ENCODE measurements at regions not wholly inside any gene's neighbourhood (a gene's known extent, or its start where the extent isn't known, plus 50 kb on each side); places are given as distances from the start of the nearest gene placed in this dataset.

DNA sequence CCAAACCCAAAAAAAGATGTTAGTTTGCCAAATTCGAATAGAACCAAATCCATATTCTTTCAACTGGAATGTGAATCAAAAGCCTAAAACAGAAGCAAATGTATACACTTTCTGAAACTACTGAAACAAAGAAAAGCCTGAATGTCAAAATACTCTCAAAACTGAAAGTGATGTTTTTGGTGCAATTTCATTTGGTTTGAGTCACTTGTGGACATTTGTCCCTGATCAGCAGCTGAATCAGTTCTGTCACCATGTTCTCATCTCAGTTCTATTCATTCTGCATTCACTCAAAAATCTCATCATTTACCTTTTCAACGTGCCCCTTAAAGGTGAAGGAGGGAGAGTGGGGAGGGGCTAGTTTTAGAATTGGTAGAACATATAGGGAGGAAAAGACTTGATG is 266.8 kb downstream of the ABHD5 start:
- H4K20me1 ChIP-seq (ENCODE audit: control insufficient read depth, extremely low read depth, insufficient read depth, low read length): no peaks in the 10 kb centered on the region
- H3K4me3 ChIP-seq (replicated peaks in 1 of 4; ENCODE audit: control extremely low read depth in 1 of 4, insufficient read depth in 1 of 4, low read depth in 3 of 4, low read length in 4 of 4): no peak overlapping the region
- no peak for TF ChIP-seq EZH2 (IDR thresholded peaks at IDR 0.05; ENCODE audit: low read length, missing control alignments)
- TF ChIP-seq, protein P1, sequence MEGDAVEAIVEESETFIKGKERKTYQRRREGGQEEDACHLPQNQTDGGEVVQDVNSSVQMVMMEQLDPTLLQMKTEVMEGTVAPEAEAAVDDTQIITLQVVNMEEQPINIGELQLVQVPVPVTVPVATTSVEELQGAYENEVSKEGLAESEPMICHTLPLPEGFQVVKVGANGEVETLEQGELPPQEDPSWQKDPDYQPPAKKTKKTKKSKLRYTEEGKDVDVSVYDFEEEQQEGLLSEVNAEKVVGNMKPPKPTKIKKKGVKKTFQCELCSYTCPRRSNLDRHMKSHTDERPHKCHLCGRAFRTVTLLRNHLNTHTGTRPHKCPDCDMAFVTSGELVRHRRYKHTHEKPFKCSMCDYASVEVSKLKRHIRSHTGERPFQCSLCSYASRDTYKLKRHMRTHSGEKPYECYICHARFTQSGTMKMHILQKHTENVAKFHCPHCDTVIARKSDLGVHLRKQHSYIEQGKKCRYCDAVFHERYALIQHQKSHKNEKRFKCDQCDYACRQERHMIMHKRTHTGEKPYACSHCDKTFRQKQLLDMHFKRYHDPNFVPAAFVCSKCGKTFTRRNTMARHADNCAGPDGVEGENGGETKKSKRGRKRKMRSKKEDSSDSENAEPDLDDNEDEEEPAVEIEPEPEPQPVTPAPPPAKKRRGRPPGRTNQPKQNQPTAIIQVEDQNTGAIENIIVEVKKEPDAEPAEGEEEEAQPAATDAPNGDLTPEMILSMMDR (conservative IDR thresholded peaks at IDR 0.05 in 1 of 2, IDR thresholded peaks at IDR 0.05 in 1 of 2; ENCODE audit: low read depth in 1 of 2, low read length in 2 of 2): no peak
- no peak overlapping the region for H3K9ac ChIP-seq (ENCODE audit: insufficient read depth, low read length)
- DNase-seq (ENCODE audit: low read depth in 2 of 2): no peak
- peaks cover 4% of the 10 kb centered on the region for H3K4me1 ChIP-seq (ENCODE audit: control insufficient read depth, extremely low read depth, insufficient read depth, low read length)
- H3K79me2 ChIP-seq (ENCODE audit: control insufficient read depth, insufficient read depth, low read length): no peaks in the 10 kb centered on the region
- no peak overlapping the region for H3K4me2 ChIP-seq (ENCODE audit: extremely low read depth, insufficient read depth, low read length)
- H3K27ac ChIP-seq (ENCODE audit: insufficient read depth, low read length): no peak overlapping the region
- H2AFZ ChIP-seq (ENCODE audit: low read length): no peak overlapping the region
- no peaks in the 10 kb centered on the region for H3K36me3 ChIP-seq (ENCODE audit: control insufficient read depth, insufficient read depth, low read length)
- H3K27me3 ChIP-seq (ENCODE audit: control insufficient read depth, insufficient read depth, low read length): peaks cover 16% of the 10 kb centered on the region
- no peaks in the 10 kb centered on the region for H3K9me3 ChIP-seq (ENCODE audit: control insufficient read depth, insufficient read depth, low read depth, low read length)

DNA sequence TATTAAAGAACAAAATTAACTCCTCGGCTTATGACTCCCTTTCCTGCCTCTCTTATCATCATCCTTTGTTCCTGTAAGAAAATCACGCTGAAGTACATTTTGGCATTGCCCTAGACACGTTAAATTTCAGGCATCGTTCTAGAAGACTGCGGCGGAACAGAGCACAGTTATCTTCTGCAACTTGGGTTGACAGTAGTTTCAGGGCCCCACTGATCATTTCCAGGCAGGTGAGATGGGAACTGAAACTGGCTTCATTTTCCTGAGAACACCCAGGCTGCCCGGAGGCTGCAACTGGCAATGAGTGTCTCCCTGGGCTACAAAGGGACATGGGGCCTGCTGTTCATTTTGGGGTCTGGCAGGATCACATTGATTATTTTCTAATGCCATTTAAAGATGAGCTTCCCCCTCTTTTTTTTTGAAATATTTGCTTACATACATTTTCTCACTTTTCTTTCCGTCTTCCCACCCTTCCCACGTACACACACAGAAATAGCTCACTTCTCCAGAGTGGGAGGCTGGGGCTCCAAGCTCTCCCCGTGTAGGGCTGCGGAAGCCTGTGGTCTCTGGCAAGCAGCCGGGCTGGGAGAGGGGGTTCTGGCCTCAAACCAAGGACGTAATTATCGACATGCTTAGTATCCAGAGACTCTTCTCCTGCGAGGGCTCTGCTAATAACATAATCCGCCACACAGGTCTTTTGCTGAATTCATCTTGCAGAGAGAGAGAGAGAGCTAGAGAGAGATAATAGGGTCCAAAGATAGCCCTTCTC is 267.4 kb downstream of the ABHD5 start:
- H3K9me3 ChIP-seq (ENCODE audit: control insufficient read depth, insufficient read depth, low read depth, low read length): no peaks in the 10 kb centered on the region
- no peaks in the 10 kb centered on the region for H4K20me1 ChIP-seq (ENCODE audit: control insufficient read depth, extremely low read depth, insufficient read depth, low read length)
- TF ChIP-seq, protein P1 (conservative IDR thresholded peaks at IDR 0.05 in 1 of 2, IDR thresholded peaks at IDR 0.05 in 1 of 2; ENCODE audit: low read depth in 1 of 2, low read length in 2 of 2): no peak
- TF ChIP-seq EZH2 (IDR thresholded peaks at IDR 0.05; ENCODE audit: low read length, missing control alignments): no peak
- H3K9ac ChIP-seq (ENCODE audit: insufficient read depth, low read length): no peak overlapping the region
- H3K4me1 ChIP-seq (ENCODE audit: control insufficient read depth, extremely low read depth, insufficient read depth, low read length): peaks cover 4% of the 10 kb centered on the region
- peaks cover 16% of the 10 kb centered on the region for H3K27me3 ChIP-seq (ENCODE audit: control insufficient read depth, insufficient read depth, low read length)
- no peak overlapping the region for H3K4me2 ChIP-seq (ENCODE audit: extremely low read depth, insufficient read depth, low read length)
- DNase-seq (ENCODE audit: low read depth in 2 of 2): no peak
- no peak overlapping the region for H3K27ac ChIP-seq (ENCODE audit: insufficient read depth, low read length)
- H3K79me2 ChIP-seq (ENCODE audit: control insufficient read depth, insufficient read depth, low read length): no peaks in the 10 kb centered on the region
- no peak overlapping the region for H2AFZ ChIP-seq (ENCODE audit: low read length)
- no peak overlapping the region for H3K4me3 ChIP-seq (replicated peaks in 1 of 4; ENCODE audit: control extremely low read depth in 1 of 4, insufficient read depth in 1 of 4, low read depth in 3 of 4, low read length in 4 of 4)
- H3K36me3 ChIP-seq (ENCODE audit: control insufficient read depth, insufficient read depth, low read length): no peaks in the 10 kb centered on the region

DNA sequence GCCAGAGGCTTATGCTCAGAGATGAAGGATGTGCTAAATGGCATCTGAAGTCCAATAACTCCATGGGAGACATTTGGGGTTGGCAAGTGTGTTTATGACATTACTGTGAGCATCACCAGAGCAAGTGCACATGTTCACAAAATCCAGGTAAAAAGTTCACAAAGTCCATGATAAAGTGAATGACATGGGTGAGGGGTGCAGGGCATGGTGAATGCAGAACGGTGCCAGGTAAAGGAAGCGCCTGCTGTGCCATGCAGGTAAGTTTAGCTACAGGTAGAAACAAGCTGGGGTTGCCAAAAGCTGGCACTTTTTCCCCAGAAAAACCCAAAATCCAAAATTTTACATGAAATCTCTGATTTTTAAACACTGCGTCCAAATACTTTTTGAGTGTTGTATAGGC is 268.2 kb downstream of the ABHD5 start:
- Histone ChIP-seq H3K27me3 (ENCODE audit: control insufficient read depth, insufficient read depth, low read length) (peaks cover 16% of the 10 kb centered on the region), H3K36me3 (ENCODE audit: control insufficient read depth, insufficient read depth, low read length) (no peaks in the 10 kb centered on the region), H3K79me2 (ENCODE audit: control insufficient read depth, insufficient read depth, low read length) (no peaks in the 10 kb centered on the region), H3K4me1 (ENCODE audit: control insufficient read depth, extremely low read depth, insufficient read depth, low read length) (peaks cover 2% of the 10 kb centered on the region), H3K27ac (ENCODE audit: insufficient read depth, low read length) (no peak overlapping the region), H3K4me3 (replicated peaks in 1 of 4; ENCODE audit: control extremely low read depth in 1 of 4, insufficient read depth in 1 of 4, low read depth in 3 of 4, low read length in 4 of 4) (no peak overlapping the region), H3K4me2 (ENCODE audit: extremely low read depth, insufficient read depth, low read length) (no peak overlapping the region), H2AFZ (ENCODE audit: low read length) (no peak overlapping the region), H3K9me3 (ENCODE audit: control insufficient read depth, insufficient read depth, low read depth, low read length) (no peaks in the 10 kb centered on the region), H4K20me1 (ENCODE audit: control insufficient read depth, extremely low read depth, insufficient read depth, low read length) (no peaks in the 10 kb centered on the region), H3K9ac (ENCODE audit: insufficient read depth, low read length) (no peak overlapping the region)
- no peak for DNase-seq (ENCODE audit: low read depth in 2 of 2)
- TF ChIP-seq, protein P1 (conservative IDR thresholded peaks at IDR 0.05 in 1 of 2, IDR thresholded peaks at IDR 0.05 in 1 of 2; ENCODE audit: low read depth in 1 of 2, low read length in 2 of 2): no peak
- TF ChIP-seq EZH2 (IDR thresholded peaks at IDR 0.05; ENCODE audit: low read length, missing control alignments): no peak

All from fibroblast of lung (primary cell).